Aorta (tissue), 5 donors: ENCODE measurements at regions not wholly inside any gene's neighbourhood (a gene's known extent, or its start where the extent isn't known, plus 50 kb on each side); places are given as distances from the start of the nearest gene placed in this dataset.
"Not testable (repeated sequence)": the region's sequence is repeated elsewhere in the genome, so short reads cannot be mapped to it uniquely, and the experiment has no call there.

Experiments used
- ATAC-seq: fragments of 200-7000 bp; cut with Tn5 transposase; one replicate; pipeline ENCODE4 v1.9.1; 2022; ENCODE audit warnings: moderate library complexity; ENCODE audit not compliant: low FRiP score
- DNase-seq, 2 donors: peaks; one replicate each; pipeline ENCODE4 v3.0.0-alpha.2; 2020
- H3K27ac ChIP-seq, 2 donors: one replicate each; pipeline ENCODE4 v1.5.1; 2013; ENCODE audit warnings: low read length in 2 of 2, mild to moderate bottlenecking in 2 of 2, moderate library complexity in 2 of 2, control low read depth in 1 of 2, inconsistent platforms in 1 of 2, low read depth in 1 of 2
- H3K27me3 ChIP-seq, 2 donors: one replicate each; pipeline ENCODE4 v1.6.1; 2013; ENCODE audit warnings: control low read depth in 1 of 2, low read length in 1 of 2, mild to moderate bottlenecking in 1 of 2, moderate library complexity in 1 of 2; ENCODE audit not compliant: insufficient read depth in 2 of 2, control insufficient read depth in 1 of 2
- H3K36me3 ChIP-seq, 2 donors: one replicate each; pipeline ENCODE4 v1.6.1; 2013; ENCODE audit warnings: control low read depth in 1 of 2, low read length in 1 of 2, mild to moderate bottlenecking in 1 of 2; ENCODE audit not compliant: insufficient read depth in 2 of 2, control insufficient read depth in 1 of 2
- H3K4me1 ChIP-seq, 2 donors: one replicate each; pipeline ENCODE4 v1.6.1; 2013; ENCODE audit warnings: low read length in 2 of 2, control low read depth in 1 of 2, mild to moderate bottlenecking in 1 of 2, moderate library complexity in 1 of 2; ENCODE audit not compliant: insufficient read depth in 2 of 2, control insufficient read depth in 1 of 2
- H3K4me3 ChIP-seq, 2 donors: one replicate each; pipeline ENCODE4 v1.5.1; 2013; ENCODE audit warnings: low read length in 2 of 2, control low read depth in 1 of 2, mild to moderate bottlenecking in 1 of 2
- H3K9me3 ChIP-seq: one replicate; pipeline ENCODE4 v1.6.1; 2013; ENCODE audit warnings: mild to moderate bottlenecking, low read length; ENCODE audit not compliant: control insufficient read depth
- whole genome bisulfite sequencing, 2 donors: extraction: QIAGEN DNeasy Blood & Tissue Kit; methylation state at CpG; one replicate each; pipeline ENCODE4 v1.1.7; 2013; 5-methylcytosine and 5-hydroxymethylcytosine counted together
- intact Hi-C, 2 donors: fragments of 100-400 bp; cut with DNase I; formaldehyde crosslinking; loops; one replicate each; pipeline versions ENCODE4 v1.14.2 to v1.15.0; 2022
- donor health status: healthy with polysubstance abuse.
- donor health status: Bipolar disorder and iron deficiency.
- donor health status: DM: no; HTN: no; CAD: no.
- donor health status: DM: no; HTN: no; CAD: no.
- donor health status: DM: yes; HTN: yes; CAD: no.

DNA sequence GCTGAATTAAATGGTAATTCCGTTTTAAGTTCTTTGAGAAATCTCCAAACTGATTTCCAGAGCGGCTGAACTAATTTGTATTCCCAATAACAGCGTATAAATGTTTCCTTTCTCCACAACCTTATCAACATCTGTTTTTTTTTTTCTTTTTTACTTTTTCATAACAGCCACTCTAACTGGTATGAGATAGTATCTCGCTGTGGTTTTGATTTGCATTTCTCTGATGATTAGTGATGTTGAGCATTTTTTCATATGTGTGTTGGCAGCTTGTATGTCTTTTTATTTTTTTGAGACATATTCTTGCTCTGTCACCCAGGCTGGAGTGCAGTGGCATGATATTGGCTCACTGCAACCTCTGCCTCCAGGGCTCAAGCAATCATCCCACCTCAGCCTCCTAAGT lies 2018.3 kb upstream of the ACO1 start:
- intact Hi-C loops, H3K9me3 ChIP-seq, H3K27ac ChIP-seq, H3K4me3 ChIP-seq, H3K36me3 ChIP-seq, ATAC-seq, H3K27me3 ChIP-seq, DNase-seq, H3K4me1 ChIP-seq: not testable (repeated sequence)
- 72 to 77% methylated on average over 4 of the region's 4 CpGs for WGBS, 2 donors

DNA sequence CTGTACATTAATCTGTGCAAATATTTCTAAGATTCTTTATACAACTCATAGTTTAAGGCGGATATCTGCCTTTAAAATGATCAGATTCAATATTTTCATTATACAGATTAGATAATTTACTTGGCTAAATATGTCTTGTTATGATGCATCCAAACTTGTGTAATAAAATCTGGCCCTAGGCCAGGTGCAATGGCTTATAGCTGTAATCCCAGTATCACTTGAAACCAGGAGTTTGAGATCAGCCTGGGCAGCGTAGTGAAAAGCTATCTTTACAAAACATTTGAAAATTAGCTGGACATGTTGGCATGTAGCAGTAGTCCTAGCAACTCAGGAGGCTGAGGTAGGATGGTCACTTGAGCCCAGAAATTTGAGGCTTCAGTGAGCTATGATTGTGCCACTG lies 2002.2 kb upstream of the ACO1 start:
- intact Hi-C loops, result no loop called here
- 61 to 75% methylated on average over 2 of the region's 2 CpGs for WGBS, 2 donors
- no peaks in the 10 kb centered on the region for H3K9me3 ChIP-seq

DNA sequence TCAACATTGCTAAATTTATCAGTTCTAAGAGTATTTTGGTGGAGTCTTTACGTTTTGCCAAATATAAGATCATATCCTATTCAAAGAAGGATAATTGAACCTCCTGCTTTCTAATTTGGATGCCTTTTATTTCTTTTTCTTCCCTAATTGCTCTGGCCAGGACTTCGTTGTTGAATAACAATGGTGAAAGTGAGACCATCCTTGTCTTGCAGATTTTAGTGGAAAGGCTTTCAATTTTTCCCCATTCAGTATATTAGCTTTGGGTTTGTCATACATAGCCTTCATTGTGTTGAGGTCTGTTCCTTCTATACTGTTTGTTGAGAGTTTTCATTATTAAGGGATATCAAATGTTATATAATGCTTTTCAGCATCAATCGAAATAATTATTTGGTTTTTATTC lies 1974.2 kb upstream of the ACO1 start:
- Histone ChIP-seq H3K4me1 (no peaks in the 10 kb centered on the region), H3K4me3 (no peak overlapping the region), H3K27me3 (no peaks in the 10 kb centered on the region), H3K36me3 (no peaks in the 10 kb centered on the region), H3K9me3 (peaks cover 4% of the 10 kb centered on the region), H3K27ac (no peak overlapping the region)
- no peak for DNase-seq
- intact Hi-C loops, result loop anchor here in 1 of 2 donors (10.0 kb wide), 1 partner anchor 65 kb away; no protein-coding TSS in a partner anchor
- ATAC-seq, result no peak
- WGBS, 2 donors, result 69 to 70% methylated on average over 3 of the region's 3 CpGs

More for the DNA sequence above, 2002.2 kb upstream of the ACO1 start:
- Histone ChIP-seq H3K4me3 (no peak overlapping the region), H3K36me3 (no peaks in the 10 kb centered on the region), H3K27me3 (no peaks in the 10 kb centered on the region), H3K27ac (no peak overlapping the region), H3K4me1 (no peaks in the 10 kb centered on the region)
- DNase-seq (no peak), ATAC-seq (no peak)

DNA sequence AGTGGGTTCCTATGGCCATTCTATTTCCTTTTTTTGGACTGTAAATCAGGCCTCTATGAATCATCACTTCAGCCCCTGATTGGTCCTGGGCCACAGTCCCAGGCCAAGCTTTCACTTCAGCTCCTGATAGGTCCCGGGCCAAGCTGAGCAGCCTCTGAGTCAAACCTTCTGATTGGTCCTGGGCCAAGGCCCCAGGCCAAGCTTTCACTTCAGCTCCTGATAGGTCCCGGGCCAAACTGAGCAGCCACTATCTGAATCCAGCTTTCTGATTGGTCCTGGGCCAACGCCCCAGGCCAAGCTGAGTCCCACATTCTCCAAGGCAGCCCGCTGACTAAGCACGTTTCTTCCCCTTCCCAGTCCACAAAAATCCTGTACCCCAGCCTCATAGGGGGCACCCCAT lies 1972.9 kb upstream of the ACO1 start:
- WGBS, 2 donors, result 78 to 83% methylated on average over 5 of the region's 5 CpGs
- DNase-seq, result no peak
- no peak overlapping the region for H3K27ac ChIP-seq
- H3K4me3 ChIP-seq, result no peak overlapping the region
- intact Hi-C loops, result loop anchor here in 1 of 2 donors (10.0 kb wide), 1 partner anchor 63 kb away; no protein-coding TSS in a partner anchor
- ATAC-seq, result no peak
- no peaks in the 10 kb centered on the region for H3K4me1 ChIP-seq
- peaks cover 4% of the 10 kb centered on the region for H3K9me3 ChIP-seq
- H3K27me3 ChIP-seq, result no peaks in the 10 kb centered on the region
- no peaks in the 10 kb centered on the region for H3K36me3 ChIP-seq

DNA sequence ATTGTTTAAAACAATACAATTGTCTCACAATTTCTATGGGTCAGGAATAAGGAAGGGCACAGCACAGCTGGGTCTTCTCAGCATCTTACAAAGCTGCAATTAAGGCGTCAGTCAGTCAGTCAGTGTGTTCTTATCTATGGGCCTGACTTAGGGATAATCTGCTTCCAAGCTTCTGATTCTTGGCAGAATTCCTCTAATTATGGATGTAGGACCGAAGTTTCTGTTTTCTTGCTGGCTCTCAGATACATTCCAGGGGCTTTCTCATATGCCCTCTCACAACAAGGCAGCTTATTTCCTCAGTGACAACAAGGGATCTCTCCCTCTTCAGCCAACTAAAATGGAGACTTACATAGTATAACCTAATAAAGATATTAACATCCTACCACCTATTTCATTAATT lies 1925.3 kb upstream of the ACO1 start:
- 34 to 43% methylated on average over 2 of the region's 2 CpGs for WGBS, 2 donors

DNA sequence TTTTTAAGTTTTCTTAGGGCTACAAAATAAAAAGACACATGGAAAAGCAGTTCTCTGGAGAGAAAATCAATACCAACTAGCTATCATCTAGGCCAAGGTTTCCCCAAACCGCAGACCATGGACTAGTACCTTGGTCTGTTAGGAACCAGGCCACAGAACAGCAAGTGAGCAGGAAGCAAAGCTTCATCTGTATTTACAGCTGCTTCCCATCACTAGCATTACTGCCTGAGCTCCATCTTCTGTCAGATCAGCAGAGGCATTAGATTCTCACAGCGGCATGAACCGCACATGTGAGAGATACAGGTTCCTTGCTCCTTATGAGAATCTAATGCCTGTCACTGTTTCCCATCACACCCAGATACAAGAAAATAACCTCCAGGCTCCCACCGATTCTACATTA lies 1907.6 kb upstream of the ACO1 start:
- no peak overlapping the region for H3K27ac ChIP-seq
- no peak for ATAC-seq
- H3K9me3 ChIP-seq, result peaks cover 1% of the 10 kb centered on the region
- 59 to 71% methylated on average over 4 of the region's 4 CpGs for WGBS, 2 donors
- H3K4me1 ChIP-seq, result no peaks in the 10 kb centered on the region
- no peak for DNase-seq
- H3K4me3 ChIP-seq, result no peak overlapping the region
- no peaks in the 10 kb centered on the region for H3K27me3 ChIP-seq
- no peaks in the 10 kb centered on the region for H3K36me3 ChIP-seq
- intact Hi-C loops, result loop anchor here in 1 of 2 donors (10.0 kb wide), 1 partner anchor 62 kb away; no protein-coding TSS in a partner anchor

More for the DNA sequence above, 1925.3 kb upstream of the ACO1 start:
- Histone ChIP-seq H3K4me1 (no peaks in the 10 kb centered on the region), H3K36me3 (no peaks in the 10 kb centered on the region), H3K9me3 (no peaks in the 10 kb centered on the region), H3K27ac (no peak overlapping the region), H3K4me3 (no peak overlapping the region), H3K27me3 (no peaks in the 10 kb centered on the region)
- ATAC-seq (no peak), DNase-seq (no peak)
- intact Hi-C loops, result no loop called here

DNA sequence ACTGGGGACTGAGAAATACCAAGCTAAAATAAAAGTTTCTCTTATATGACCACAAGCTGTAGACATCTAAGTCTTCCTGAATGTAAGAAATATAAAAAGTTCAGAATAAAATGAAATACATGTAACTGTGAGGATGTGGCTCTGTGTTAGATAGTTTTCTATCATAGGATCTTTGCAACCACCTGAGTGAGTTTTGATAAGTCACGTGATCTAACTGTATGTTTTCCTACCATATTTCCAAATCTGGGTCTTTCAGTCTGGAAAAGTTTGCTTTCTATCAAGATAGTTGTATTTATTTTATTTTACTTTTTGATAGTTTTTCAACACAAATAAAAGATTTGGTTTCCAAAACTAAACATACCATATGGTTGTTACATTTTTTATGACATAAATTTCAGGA lies 1905.8 kb upstream of the ACO1 start:
- ATAC-seq, result no peak
- WGBS, 2 donors, result 52 to 54% methylated on average over 1 of the region's 1 CpG
- no peaks in the 10 kb centered on the region for H3K4me1 ChIP-seq
- H3K27ac ChIP-seq, result no peak overlapping the region
- H3K4me3 ChIP-seq, result no peak overlapping the region
- intact Hi-C loops, result loop anchor here in 1 of 2 donors (10.0 kb wide), 1 partner anchor 64 kb away; no protein-coding TSS in a partner anchor
- no peaks in the 10 kb centered on the region for H3K27me3 ChIP-seq
- H3K36me3 ChIP-seq, result no peaks in the 10 kb centered on the region
- peaks cover 1% of the 10 kb centered on the region for H3K9me3 ChIP-seq
- DNase-seq, result no peak

DNA sequence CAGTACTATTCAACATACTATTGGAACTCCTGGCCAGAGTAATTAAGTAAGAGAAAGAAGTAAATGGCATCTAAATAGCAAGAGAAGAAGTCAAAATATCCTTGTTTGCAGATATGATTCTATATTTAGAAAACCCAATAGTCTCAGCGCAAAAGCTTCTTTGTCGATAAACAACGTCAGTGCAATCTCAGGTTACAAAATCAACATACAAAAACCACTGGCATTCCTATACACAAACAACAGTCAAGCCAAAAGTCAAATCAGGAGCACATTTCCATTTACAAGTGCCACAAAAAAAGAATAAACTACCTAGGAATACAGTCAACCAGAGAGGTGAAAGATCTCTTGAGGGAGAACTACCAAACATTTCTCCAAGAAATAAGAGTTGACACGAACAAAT lies 1901.9 kb upstream of the ACO1 start:
- 66 to 75% methylated on average over 4 of the region's 4 CpGs for WGBS, 2 donors
- no peak for DNase-seq
- ATAC-seq, result no peak
- H3K27me3 ChIP-seq, result no peaks in the 10 kb centered on the region
- no peak overlapping the region for H3K4me3 ChIP-seq
- intact Hi-C loops, result no loop called here
- no peaks in the 10 kb centered on the region for H3K36me3 ChIP-seq
- H3K27ac ChIP-seq, result no peak overlapping the region
- H3K9me3 ChIP-seq, result no peaks in the 10 kb centered on the region
- H3K4me1 ChIP-seq, result no peaks in the 10 kb centered on the region

DNA sequence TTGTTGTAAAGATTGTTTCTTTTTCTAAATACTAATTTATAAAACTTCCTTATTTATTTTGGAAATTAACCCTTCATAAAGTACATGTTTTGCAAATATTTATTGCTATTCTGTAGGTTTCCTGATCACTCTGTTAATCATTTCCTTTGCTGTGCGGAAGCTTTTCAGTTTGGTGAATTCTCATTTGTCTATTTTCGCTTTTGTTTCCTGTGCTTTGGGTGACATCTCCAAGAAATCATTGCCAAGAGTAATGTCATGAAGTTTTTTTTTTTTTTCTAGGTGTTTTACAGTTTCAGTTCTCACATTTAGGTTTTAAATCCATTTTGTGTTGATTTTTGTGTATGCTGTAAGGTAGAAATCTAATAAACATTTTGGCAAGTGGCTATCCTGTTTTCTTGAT lies 1899.8 kb upstream of the ACO1 start:
- intact Hi-C loops, result no loop called here
- no peaks in the 10 kb centered on the region for H3K4me1 ChIP-seq
- no peak for DNase-seq
- H3K4me3 ChIP-seq, result no peak overlapping the region
- no peaks in the 10 kb centered on the region for H3K9me3 ChIP-seq
- 82 to 86% methylated on average over 2 of the region's 2 CpGs for WGBS, 2 donors
- H3K36me3 ChIP-seq, result no peaks in the 10 kb centered on the region
- no peak for ATAC-seq
- no peak overlapping the region for H3K27ac ChIP-seq
- H3K27me3 ChIP-seq, result no peaks in the 10 kb centered on the region
